SK-N-SH treated with all-trans-retinoic acid at 6 μM for 48 hours (cell line): ENCODE measurements at regions not wholly inside any gene's neighbourhood (a gene's known extent, or its start where the extent isn't known, plus 50 kb on each side); places are given as distances from the start of the nearest gene placed in this dataset.

Source experiments
- ATAC-seq: fragments of 200-7000 bp; cut with Tn5 transposase; 3 replicates; pipeline ENCODE4 v1.9.1; 2020; ENCODE audit warnings: mild to moderate bottlenecking, moderate library complexity
- BACH2 ChIP-seq: fragments of 250-450 bp; sonication (Bioruptor Pico); IDR thresholded peaks from 2 replicates; pipeline ENCODE4 v1.9.0; 2021; ENCODE audit warnings: mild to moderate bottlenecking, borderline replicate concordance
- CREB5 ChIP-seq: fragments of 250-450 bp; sonication (Bioruptor Pico); IDR thresholded peaks from 2 replicates; pipeline ENCODE4 v1.5.1; 2020; ENCODE audit warnings: low read depth, mild to moderate bottlenecking, moderate library complexity
- CSDC2 ChIP-seq: fragments of 250-450 bp; sonication (Bioruptor Pico); IDR thresholded peaks from 2 replicates; pipeline ENCODE4 v1.5.0; 2020; ENCODE audit warnings: mild to moderate bottlenecking, moderate library complexity
- ESRRG ChIP-seq: fragments of 250-450 bp; sonication (Bioruptor Pico); IDR thresholded peaks from 2 replicates; pipeline ENCODE4 v1.6.1; 2021; ENCODE audit warnings: mild to moderate bottlenecking
- GLIS3 ChIP-seq: fragments of 250-450 bp; sonication (Bioruptor Pico); IDR thresholded peaks from 2 replicates; pipeline ENCODE4 v1.5.0; 2020; ENCODE audit warnings: mild to moderate bottlenecking, moderate library complexity
- ISL1 ChIP-seq: fragments of 250-450 bp; sonication (Bioruptor Pico); IDR thresholded peaks from 2 replicates; pipeline ENCODE4 v2.1.2; 2022; ENCODE audit warnings: mild to moderate bottlenecking, moderate library complexity
- OSR1 ChIP-seq: fragments of 250-450 bp; sonication (Bioruptor Pico); IDR thresholded peaks from 2 replicates; pipeline ENCODE4 v1.8.0; 2022; ENCODE audit warnings: moderate library complexity, mild to moderate bottlenecking, inconsistent platforms
- PATZ1 ChIP-seq: fragments of 250-450 bp; sonication (Bioruptor Pico); IDR thresholded peaks from 2 replicates; pipeline ENCODE4 v1.8.0; 2020; ENCODE audit warnings: mild to moderate bottlenecking, moderate library complexity, borderline replicate concordance
- PPARA ChIP-seq: fragments of 250-450 bp; sonication (Bioruptor Pico); IDR thresholded peaks from 2 replicates; pipeline ENCODE4 v1.5.0; 2020; ENCODE audit warnings: mild to moderate bottlenecking, borderline replicate concordance
- RARB ChIP-seq: fragments of 250-450 bp; sonication (Bioruptor Pico); IDR thresholded peaks from 2 replicates; pipeline ENCODE4 v1.8.0; 2021; ENCODE audit warnings: mild to moderate bottlenecking, moderate library complexity
- SNAI2 ChIP-seq: fragments of 250-450 bp; sonication (Bioruptor Pico); IDR thresholded peaks from 2 replicates; pipeline ENCODE4 v1.5.0; 2020; ENCODE audit warnings: mild to moderate bottlenecking, moderate library complexity
- TCF4 ChIP-seq: fragments of 250-450 bp; sonication (Bioruptor Pico); IDR thresholded peaks from 2 replicates; pipeline ENCODE4 v1.8.0; 2021; ENCODE audit warnings: mild to moderate bottlenecking, moderate library complexity, borderline replicate concordance
- TOX ChIP-seq: fragments of 250-450 bp; sonication (Bioruptor Pico); IDR thresholded peaks from 2 replicates; pipeline ENCODE4 v1.8.0; 2021; ENCODE audit warnings: mild to moderate bottlenecking, moderate library complexity, borderline replicate concordance
- ZC3H10 ChIP-seq: fragments of 250-450 bp; sonication (Bioruptor Pico); IDR thresholded peaks from 2 replicates; pipeline ENCODE4 v1.5.1; 2021; ENCODE audit warnings: mild to moderate bottlenecking, moderate library complexity
- ZFP3 ChIP-seq: fragments of 250-450 bp; sonication (Bioruptor Pico); IDR thresholded peaks from 2 replicates; pipeline ENCODE4 v1.5.0; 2020; ENCODE audit warnings: mild to moderate bottlenecking, moderate library complexity
- ZFP30 ChIP-seq: fragments of 450-650 bp; formaldehyde crosslinking; IDR thresholded peaks from 2 replicates; pipeline ENCODE4 v1.5.0; 2022; ENCODE audit warnings: mild to moderate bottlenecking, moderate library complexity
- ZNF70 ChIP-seq: fragments of 450-650 bp; formaldehyde crosslinking; IDR thresholded peaks from 2 replicates; pipeline ENCODE4 v1.5.0; 2020; ENCODE audit warnings: mild to moderate bottlenecking, moderate library complexity
- ZNF8 ChIP-seq: fragments of 450-650 bp; formaldehyde crosslinking; IDR thresholded peaks from 2 replicates; pipeline ENCODE4 v1.5.0; 2020; ENCODE audit warnings: mild to moderate bottlenecking, moderate library complexity
- TF ChIP-seq, protein P1 (sequence below): fragments of 250-450 bp; sonication (Bioruptor Pico); IDR thresholded peaks from 2 replicates; pipeline ENCODE4 v1.8.0; 2021; ENCODE audit warnings: low read depth, mild to moderate bottlenecking, moderate library complexity, borderline replicate concordance
- TF ChIP-seq, protein P2 (sequence below): fragments of 250-450 bp; sonication (Bioruptor Pico); IDR thresholded peaks from 2 replicates; pipeline ENCODE4 v1.5.0; 2020; ENCODE audit warnings: mild to moderate bottlenecking, moderate library complexity

GRCh38 chr6:141472162-141472928, 660.4 kb upstream of the GJE1 start:
- no peak for TF ChIP-seq OSR1 (CRISPR knock-in tag)
- no peak for ATAC-seq

DNA sequence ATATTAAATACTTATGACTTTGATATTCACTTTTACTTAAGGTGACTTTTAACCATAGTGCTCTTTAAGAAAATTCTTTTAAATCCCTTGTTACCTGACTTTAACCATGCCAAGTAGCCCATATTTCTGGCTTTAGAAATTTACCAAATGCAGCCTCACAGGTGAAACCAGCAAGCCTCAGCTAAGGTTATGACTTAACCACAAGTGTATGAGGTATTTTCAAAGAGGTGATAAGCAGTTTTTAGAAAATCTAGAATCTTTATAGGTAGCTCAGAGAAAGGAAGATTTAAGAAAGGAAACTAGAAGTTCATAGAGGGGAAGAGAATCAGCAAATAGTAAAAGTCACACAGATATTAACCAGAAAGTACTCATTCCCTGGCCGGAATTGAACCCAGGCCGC, 661.9 kb upstream of the GJE1 start:
- ATAC-seq = no peak
- TF ChIP-seq TOX (CRISPR knock-in tag) = no peak
- no peak for TF ChIP-seq SNAI2 (CRISPR knock-in tag)
- no peak for TF ChIP-seq ZC3H10 (CRISPR knock-in tag)
- no peak for TF ChIP-seq CSDC2 (CRISPR knock-in tag)
- TF ChIP-seq, protein P1, sequence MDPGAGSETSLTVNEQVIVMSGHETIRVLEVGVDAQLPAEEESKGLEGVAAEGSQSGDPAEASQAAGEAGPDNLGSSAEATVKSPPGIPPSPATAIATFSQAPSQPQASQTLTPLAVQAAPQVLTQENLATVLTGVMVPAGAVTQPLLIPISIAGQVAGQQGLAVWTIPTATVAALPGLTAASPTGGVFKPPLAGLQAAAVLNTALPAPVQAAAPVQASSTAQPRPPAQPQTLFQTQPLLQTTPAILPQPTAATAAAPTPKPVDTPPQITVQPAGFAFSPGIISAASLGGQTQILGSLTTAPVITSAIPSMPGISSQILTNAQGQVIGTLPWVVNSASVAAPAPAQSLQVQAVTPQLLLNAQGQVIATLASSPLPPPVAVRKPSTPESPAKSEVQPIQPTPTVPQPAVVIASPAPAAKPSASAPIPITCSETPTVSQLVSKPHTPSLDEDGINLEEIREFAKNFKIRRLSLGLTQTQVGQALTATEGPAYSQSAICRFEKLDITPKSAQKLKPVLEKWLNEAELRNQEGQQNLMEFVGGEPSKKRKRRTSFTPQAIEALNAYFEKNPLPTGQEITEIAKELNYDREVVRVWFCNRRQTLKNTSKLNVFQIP = no peak
- no peak for TF ChIP-seq ZNF70 (CRISPR knock-in tag)
- TF ChIP-seq, protein P2, sequence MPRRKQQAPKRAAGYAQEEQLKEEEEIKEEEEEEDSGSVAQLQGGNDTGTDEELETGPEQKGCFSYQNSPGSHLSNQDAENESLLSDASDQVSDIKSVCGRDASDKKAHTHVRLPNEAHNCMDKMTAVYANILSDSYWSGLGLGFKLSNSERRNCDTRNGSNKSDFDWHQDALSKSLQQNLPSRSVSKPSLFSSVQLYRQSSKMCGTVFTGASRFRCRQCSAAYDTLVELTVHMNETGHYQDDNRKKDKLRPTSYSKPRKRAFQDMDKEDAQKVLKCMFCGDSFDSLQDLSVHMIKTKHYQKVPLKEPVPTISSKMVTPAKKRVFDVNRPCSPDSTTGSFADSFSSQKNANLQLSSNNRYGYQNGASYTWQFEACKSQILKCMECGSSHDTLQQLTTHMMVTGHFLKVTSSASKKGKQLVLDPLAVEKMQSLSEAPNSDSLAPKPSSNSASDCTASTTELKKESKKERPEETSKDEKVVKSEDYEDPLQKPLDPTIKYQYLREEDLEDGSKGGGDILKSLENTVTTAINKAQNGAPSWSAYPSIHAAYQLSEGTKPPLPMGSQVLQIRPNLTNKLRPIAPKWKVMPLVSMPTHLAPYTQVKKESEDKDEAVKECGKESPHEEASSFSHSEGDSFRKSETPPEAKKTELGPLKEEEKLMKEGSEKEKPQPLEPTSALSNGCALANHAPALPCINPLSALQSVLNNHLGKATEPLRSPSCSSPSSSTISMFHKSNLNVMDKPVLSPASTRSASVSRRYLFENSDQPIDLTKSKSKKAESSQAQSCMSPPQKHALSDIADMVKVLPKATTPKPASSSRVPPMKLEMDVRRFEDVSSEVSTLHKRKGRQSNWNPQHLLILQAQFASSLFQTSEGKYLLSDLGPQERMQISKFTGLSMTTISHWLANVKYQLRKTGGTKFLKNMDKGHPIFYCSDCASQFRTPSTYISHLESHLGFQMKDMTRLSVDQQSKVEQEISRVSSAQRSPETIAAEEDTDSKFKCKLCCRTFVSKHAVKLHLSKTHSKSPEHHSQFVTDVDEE = no peak
- no peak for TF ChIP-seq ZNF8 (CRISPR knock-in tag)
- TF ChIP-seq ZFP3 (CRISPR knock-in tag) = no peak
- no peak for TF ChIP-seq CREB5 (CRISPR knock-in tag)

- no peak for ATAC-seq
- no peak for TF ChIP-seq OSR1 (CRISPR knock-in tag)
- TF ChIP-seq PPARA = no peak
- no peak for TF ChIP-seq ZFP30 (CRISPR knock-in tag)
- TF ChIP-seq GLIS3 = no peak
- no peak for TF ChIP-seq PATZ1
- TF ChIP-seq, protein P1 = no peak
- no peak for TF ChIP-seq ESRRG
- TF ChIP-seq CSDC2 (CRISPR knock-in tag) = no peak
- TF ChIP-seq, protein P2 = no peak
- no peak for TF ChIP-seq ZFP3 (CRISPR knock-in tag)
- no peak for TF ChIP-seq ISL1 (CRISPR knock-in tag)
- TF ChIP-seq TCF4 = no peak
- TF ChIP-seq ZNF70 (CRISPR knock-in tag) = no peak
- no peak for TF ChIP-seq RARB
- no peak for TF ChIP-seq ZC3H10 (CRISPR knock-in tag)
- no peak for TF ChIP-seq BACH2 (CRISPR knock-in tag)
- TF ChIP-seq TOX (CRISPR knock-in tag) = no peak
- TF ChIP-seq, all 23 proteins: peak for 0
Observed at GRCh38 chr6:141467881-141468280, 664.8 kb upstream of the GJE1 start.
